GM13976 (cell line): ENCODE measurements at regions not wholly inside any gene's neighbourhood (a gene's known extent, or its start where the extent isn't known, plus 50 kb on each side); places are given as distances from the start of the nearest gene placed in this dataset.

Experiments used
- DNase-seq: peaks from one replicate; pipeline ENCODE4 v3.0.0; 2012; ENCODE audit warnings: low spot score
- in situ Hi-C: fragments of 300-500 bp; cut with MboI; formaldehyde crosslinking; loops from one replicate; pipeline ENCODE4 v1.12.0; 2022; ENCODE audit warnings: low sequenced_read_pairs, mixed read lengths, inconsistent platforms; ENCODE audit not compliant: unreplicated experiment
- TF ChIP-seq, protein P1 (sequence below): IDR thresholded peaks from 2 replicates; pipeline ENCODE4 v1.5.1; 2012; ENCODE audit warnings: borderline replicate concordance, mild to moderate bottlenecking; ENCODE audit not compliant: insufficient read depth; ENCODE audit errors: extremely low read depth, missing control alignments, control extremely low read depth

DNA sequence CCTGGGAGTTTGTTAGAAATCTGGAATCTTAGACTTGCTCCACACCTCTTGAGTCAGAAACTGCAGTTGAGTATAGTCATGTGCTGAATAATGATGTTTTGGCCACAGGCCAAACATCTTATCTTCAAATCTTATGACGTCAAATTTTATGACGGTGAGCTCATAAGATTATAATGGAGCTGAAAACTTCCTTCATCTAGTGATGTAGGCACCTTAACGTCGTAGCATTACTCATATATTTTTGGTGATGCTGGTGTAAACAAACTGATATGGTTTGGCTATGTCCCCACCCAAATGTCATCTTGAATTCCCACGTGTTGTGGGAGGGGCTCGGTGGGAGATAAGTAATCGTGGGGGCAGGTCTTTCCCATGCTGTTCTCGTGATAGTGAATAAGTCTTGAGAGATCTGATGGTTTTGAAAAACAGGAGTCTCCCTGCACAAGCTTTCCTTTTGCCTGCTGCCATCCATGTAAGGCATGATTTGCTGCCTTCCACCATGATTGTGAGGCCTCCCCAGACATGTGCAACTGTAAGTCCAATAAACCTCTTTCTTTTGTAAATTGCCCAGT lies 268.0 kb upstream of the PROK2 start:
- DNase-seq: no peak
- TF ChIP-seq, protein P1, sequence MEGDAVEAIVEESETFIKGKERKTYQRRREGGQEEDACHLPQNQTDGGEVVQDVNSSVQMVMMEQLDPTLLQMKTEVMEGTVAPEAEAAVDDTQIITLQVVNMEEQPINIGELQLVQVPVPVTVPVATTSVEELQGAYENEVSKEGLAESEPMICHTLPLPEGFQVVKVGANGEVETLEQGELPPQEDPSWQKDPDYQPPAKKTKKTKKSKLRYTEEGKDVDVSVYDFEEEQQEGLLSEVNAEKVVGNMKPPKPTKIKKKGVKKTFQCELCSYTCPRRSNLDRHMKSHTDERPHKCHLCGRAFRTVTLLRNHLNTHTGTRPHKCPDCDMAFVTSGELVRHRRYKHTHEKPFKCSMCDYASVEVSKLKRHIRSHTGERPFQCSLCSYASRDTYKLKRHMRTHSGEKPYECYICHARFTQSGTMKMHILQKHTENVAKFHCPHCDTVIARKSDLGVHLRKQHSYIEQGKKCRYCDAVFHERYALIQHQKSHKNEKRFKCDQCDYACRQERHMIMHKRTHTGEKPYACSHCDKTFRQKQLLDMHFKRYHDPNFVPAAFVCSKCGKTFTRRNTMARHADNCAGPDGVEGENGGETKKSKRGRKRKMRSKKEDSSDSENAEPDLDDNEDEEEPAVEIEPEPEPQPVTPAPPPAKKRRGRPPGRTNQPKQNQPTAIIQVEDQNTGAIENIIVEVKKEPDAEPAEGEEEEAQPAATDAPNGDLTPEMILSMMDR: no peak
- in situ Hi-C loops: no loop called here

GRCh38 chr3:72050771-72051170 lies 265.8 kb upstream of the PROK2 start:
- no peak for DNase-seq
- TF ChIP-seq, protein P1: no peak
- in situ Hi-C loops: no loop called here

GRCh38 chr3:72050048-72050632 lies 265.2 kb upstream of the PROK2 start:
- DNase-seq: no peak

GRCh38 chr3:72049300-72049699 lies 264.4 kb upstream of the PROK2 start:
- no peak for DNase-seq
- TF ChIP-seq, protein P1: no peak
- in situ Hi-C loops: no loop called here

More at GRCh38 chr3:72050048-72050632, 265.2 kb upstream of the PROK2 start:
- in situ Hi-C loops: no loop called here
- TF ChIP-seq, protein P1: no peak

DNA sequence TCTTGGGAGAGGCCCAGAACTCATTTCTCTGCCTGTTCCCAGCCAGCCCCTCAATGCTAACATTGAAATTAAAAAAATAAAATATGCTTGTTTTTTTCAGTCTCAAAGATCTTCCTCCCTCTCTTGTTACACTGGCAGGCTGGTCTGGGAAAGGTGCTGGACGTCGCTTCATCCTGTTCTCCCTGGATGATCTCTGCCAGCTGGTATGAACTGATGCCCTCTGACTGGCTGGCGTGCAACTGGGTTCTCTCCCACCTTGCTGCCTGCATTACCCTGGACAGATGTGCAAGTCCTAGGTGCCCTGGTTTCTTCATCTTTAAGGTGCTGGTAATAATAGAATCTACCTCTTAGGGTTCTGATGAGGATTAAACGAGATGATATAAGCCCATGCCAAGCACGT lies 263.9 kb upstream of the PROK2 start:
- DNase-seq: no peak
- in situ Hi-C loops: no loop called here
- TF ChIP-seq, protein P1: no peak

DNA sequence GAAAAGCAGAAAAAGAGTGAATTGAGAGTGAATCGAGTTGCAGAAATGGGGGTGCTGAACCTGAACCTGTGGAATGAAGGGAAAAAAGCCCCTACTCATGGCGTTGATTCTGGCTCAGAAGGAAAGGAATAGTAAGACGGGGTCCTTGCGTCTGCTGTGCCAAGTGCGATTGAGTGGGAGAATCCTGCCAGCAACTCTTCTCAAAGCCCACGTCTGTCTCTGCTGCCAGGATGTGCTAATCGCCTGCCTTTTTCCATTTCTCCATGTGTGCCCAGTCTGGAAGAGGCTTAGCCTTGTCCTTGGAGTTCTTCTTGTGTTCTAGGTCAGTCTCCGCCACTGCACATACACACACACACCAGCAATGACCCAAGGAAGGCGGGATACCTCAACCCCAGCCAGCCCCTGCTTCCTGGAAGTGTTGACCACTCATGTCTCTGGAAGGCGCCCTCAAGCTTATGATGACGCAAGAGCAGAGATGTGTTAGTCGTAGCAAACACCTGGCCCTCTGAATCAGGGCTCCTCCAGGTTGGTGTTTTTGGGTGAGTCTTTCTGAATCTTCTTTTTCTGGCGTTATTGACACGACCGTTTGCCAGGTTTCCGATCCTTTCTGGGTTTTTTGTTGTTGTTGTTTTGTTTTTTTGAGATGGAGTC lies 262.4 kb upstream of the PROK2 start:
- DNase-seq: no peak
- in situ Hi-C loops: no loop called here
- TF ChIP-seq, protein P1: no peak
